ENCODE measurements at regions not wholly inside any gene's neighbourhood (a gene's known extent, or its start where the extent isn't known, plus 50 kb on each side); places are given as distances from the start of the nearest gene placed in this dataset.

GRCh38 chr18:44342162-44342561 is 338.5 kb upstream of the SETBP1 start:
- no peak for TF ChIP-seq EZH2 (IDR thresholded peaks at IDR 0.05; ENCODE audit: insufficient read depth, poor library complexity, severe bottlenecking)
- TF ChIP-seq EZH2phosphoT487 (IDR thresholded peaks at IDR 0.05; ENCODE audit: insufficient read depth, low read depth): no peak
